HCT116 (cell line): ENCODE measurements at regions not wholly inside any gene's neighbourhood (a gene's known extent, or its start where the extent isn't known, plus 50 kb on each side); places are given as distances from the start of the nearest gene placed in this dataset.

ENCODE experiments used
- ATAC-seq: fragments of 200-7000 bp; cut with Tn5 transposase; 2 replicates; pipeline ENCODE4 v1.9.1; 2020; ENCODE audit warnings: mild to moderate bottlenecking, moderate library complexity
- BruUV-seq: library from RNA; stranded (reverse); fragments of 400-500 nt; replicated peaks from 2 replicates; lab custom pipeline; 2021; lab: Mats Ljungman, UMichigan
- CTCF ChIA-PET: fragments of 300-600 bp; sonication (Branson Sonifier 250); formaldehyde crosslinking; loops from one replicate; lab custom pipeline; 2021; ENCODE audit warnings: antibody characterized with exemption; lab: Charles Lee
- POLR2A ChIA-PET: fragments of 300-600, 350-600 bp; sonication (Branson Sonifier 250); formaldehyde crosslinking; loops from one replicate; lab custom pipeline; 2021; ENCODE audit warnings: antibody characterized with exemption; lab: Charles Lee
- RAD21 ChIA-PET, 2 experiments: fragments of 300-600 bp; sonication (Branson Sonifier 250); formaldehyde crosslinking; loops; one replicate each; lab custom pipeline; 2023; ENCODE audit warnings: low total read pairs in 2 of 2; ENCODE audit not compliant: uncharacterized antibody in 2 of 2, unreplicated experiment in 2 of 2, low non-redundant PET in 1 of 2; lab: Charles Lee
- DNase-seq: peaks from one replicate; pipeline ENCODE4 v3.0.0-alpha.2; 2010; ENCODE audit warnings: low read depth, low spot score
- H2AFZ ChIP-seq: fragments of 200-600 bp; shearing (Covaris generic), sonication (generic); 2 replicates; pipeline ENCODE4 v1.6.1; 2017; ENCODE audit warnings: low read depth, mixed run types, mixed read lengths, antibody characterized with exemption, low read length; ENCODE audit not compliant: poor library complexity, severe bottlenecking
- H3K27ac ChIP-seq: 2 replicates; pipeline ENCODE4 v1.5.1; 2012; ENCODE audit warnings: low read depth, low read length
- H3K27me3 ChIP-seq: fragments of 200-600 bp; sonication (generic); 2 replicates; pipeline ENCODE4 v1.6.1; 2016; ENCODE audit warnings: mixed run types, low read length, mixed read lengths; ENCODE audit not compliant: insufficient read depth
- H3K36me3 ChIP-seq, 2 experiments: fragments of 200-500 bp in 1 of 2; fragments of 200-600 bp in 1 of 2; sonication (Bioruptor generic) in 1 of 2; sonication (generic) in 1 of 2; 2 replicates each; pipeline versions ENCODE4 v1.5.1 to v1.6.1; 2014 to 2016; ENCODE audit warnings: low read length in 2 of 2, inconsistent platforms in 1 of 2, mixed read lengths in 1 of 2, mixed run types in 1 of 2; ENCODE audit not compliant: insufficient read depth in 2 of 2, control insufficient read depth in 1 of 2
- H3K4me1 ChIP-seq, 2 experiments: fragments of 200-600 bp in 1 of 2; sonication (generic) in 1 of 2; 2 replicates each; pipeline versions ENCODE4 v1.5.1 to v1.6.1; 2012 to 2017; ENCODE audit warnings: low read length in 2 of 2, inconsistent platforms in 1 of 2, mild to moderate bottlenecking in 1 of 2, mixed read lengths in 1 of 2, mixed run types in 1 of 2, moderate library complexity in 1 of 2; ENCODE audit not compliant: insufficient read depth in 2 of 2, control insufficient read depth in 1 of 2
- H3K4me2 ChIP-seq: fragments of 200-600 bp; sonication (generic); 2 replicates; pipeline ENCODE4 v1.6.1; 2017; ENCODE audit warnings: mixed run types, low read length, mixed read lengths
- H3K4me3 ChIP-seq, 2 experiments: fragments of 200-600 bp in 1 of 2; sonication (generic) in 1 of 2; replicated peaks in 1 of 2; 2 replicates each; pipeline ENCODE4 v1.5.1; 2011 to 2016; ENCODE audit warnings: low read length in 2 of 2, control low read depth in 1 of 2, low read depth in 1 of 2, mild to moderate bottlenecking in 1 of 2, mixed read lengths in 1 of 2, mixed run types in 1 of 2
- H3K79me2 ChIP-seq: fragments of 200-600 bp; sonication (generic); 2 replicates; pipeline ENCODE4 v1.6.1; 2017; ENCODE audit warnings: mild to moderate bottlenecking, mixed run types, low read length, moderate library complexity, mixed read lengths; ENCODE audit not compliant: insufficient read depth
- H3K9ac ChIP-seq: fragments of 200-600 bp; sonication (generic); 2 replicates; pipeline ENCODE4 v1.6.1; 2016; ENCODE audit warnings: low read length, mixed read lengths
- H3K9me2 ChIP-seq: fragments of 200-600 bp; sonication (generic), shearing (Covaris generic); 2 replicates; pipeline ENCODE4 v1.6.1; 2017; ENCODE audit warnings: mixed run types, mild to moderate bottlenecking, moderate library complexity; ENCODE audit not compliant: insufficient read depth
- H3K9me3 ChIP-seq, 2 experiments: fragments of 200-500 bp in 1 of 2; fragments of 200-600 bp in 1 of 2; sonication (Bioruptor generic) in 1 of 2; sonication (generic) in 1 of 2; 2 replicates each; pipeline ENCODE4 v1.6.1; 2014 to 2017; ENCODE audit warnings: low read length in 2 of 2, mixed read lengths in 2 of 2, inconsistent platforms in 1 of 2, low read depth in 1 of 2, mild to moderate bottlenecking in 1 of 2, mixed run types in 1 of 2, moderate library complexity in 1 of 2; ENCODE audit not compliant: control insufficient read depth in 1 of 2, insufficient read depth in 1 of 2
- H4K20me1 ChIP-seq: fragments of 200-600 bp; sonication (generic), shearing (Covaris generic); 2 replicates; pipeline ENCODE4 v1.6.1; 2017; ENCODE audit warnings: mixed run types, mild to moderate bottlenecking, moderate library complexity; ENCODE audit not compliant: insufficient read depth
- CEBPB ChIP-seq: IDR thresholded peaks from 2 replicates; pipeline ENCODE4 v1.6.1; 2012; ENCODE audit warnings: low read depth
- EZH2 ChIP-seq: fragments of 200-600 bp; sonication (generic); IDR thresholded peaks from 2 replicates; pipeline ENCODE4 v1.6.1; 2017; ENCODE audit warnings: antibody characterized with exemption, mixed run types
- EZH2phosphoT487 ChIP-seq: fragments of 200-600 bp; IDR thresholded peaks from 2 replicates; pipeline ENCODE4 v1.6.1; 2018; ENCODE audit warnings: antibody characterized with exemption, borderline replicate concordance
- JUND ChIP-seq: IDR thresholded peaks from 2 replicates; pipeline ENCODE4 v1.6.1; 2012
- POLR2A ChIP-seq: IDR thresholded peaks from 2 replicates; pipeline ENCODE4 v1.7.0; 2011; ENCODE audit warnings: borderline replicate concordance; ENCODE audit not compliant: insufficient read depth, insufficient read length; ENCODE audit errors: extremely low read depth
- RAD21 ChIP-seq: IDR thresholded peaks from 2 replicates; pipeline ENCODE4 v1.6.1; 2012; ENCODE audit warnings: low read depth, mild to moderate bottlenecking
- SIN3A ChIP-seq: IDR thresholded peaks from 2 replicates; pipeline ENCODE4 v1.6.1; 2012; ENCODE audit warnings: low read depth
- SRF ChIP-seq: IDR thresholded peaks from 2 replicates; pipeline ENCODE4 v1.6.1; 2012; ENCODE audit warnings: low read depth
- TCF7L2 ChIP-seq: IDR thresholded peaks from 2 replicates; pipeline ENCODE4 v1.7.0; 2011; ENCODE audit warnings: borderline replicate concordance, inconsistent platforms; ENCODE audit not compliant: insufficient read depth, insufficient read length; ENCODE audit errors: extremely low read depth
- ZFX ChIP-seq: fragments of 450-650 bp; IDR thresholded peaks from 2 replicates; pipeline ENCODE4 v1.6.1; 2017
- ZNF274 ChIP-seq: fragments of 200-500 bp; sonication (Bioruptor generic); IDR thresholded peaks from 2 replicates; pipeline ENCODE4 v1.6.1; 2014; ENCODE audit warnings: mild to moderate bottlenecking, low read depth, low read length, inconsistent platforms
- intact Hi-C: fragments of 100-400 bp; cut with micrococcal nuclease; formaldehyde crosslinking; loops from 2 replicates; pipeline ENCODE4 v1.10.0; 2022
- TF ChIP-seq, protein P1 (sequence below): IDR thresholded peaks from 2 replicates; pipeline ENCODE4 v1.6.1; 2012; ENCODE audit warnings: low read depth

DNA sequence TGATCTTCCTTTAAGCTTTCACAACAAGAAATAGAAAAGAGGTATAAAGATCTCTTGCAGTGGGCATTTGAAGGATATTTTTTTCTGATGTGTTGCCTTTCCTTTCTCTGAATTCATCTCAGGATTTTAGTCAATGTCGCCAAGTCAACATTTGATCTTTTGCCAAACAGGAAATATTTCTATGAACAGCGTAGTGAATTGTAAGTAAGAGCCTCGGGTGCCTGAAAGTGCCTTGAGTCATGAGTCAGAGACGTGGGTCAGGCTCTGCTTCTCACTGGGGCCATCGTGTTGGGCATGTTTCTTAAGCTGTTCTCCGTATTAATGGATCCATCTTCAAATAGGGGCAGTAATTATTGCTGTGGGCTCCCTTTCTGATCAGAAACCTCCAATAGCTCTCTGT lies 471.4 kb upstream of the AMELY start:
- Histone ChIP-seq H3K9ac (no peak overlapping the region), H3K4me3 (no peak overlapping the region), H4K20me1 (no peaks in the 10 kb centered on the region), H3K9me3 (no peaks in the 10 kb centered on the region), H3K4me1 (no peaks in the 10 kb centered on the region), H3K27me3 (no peaks in the 10 kb centered on the region), H3K4me2 (no peak overlapping the region), H3K79me2 (no peaks in the 10 kb centered on the region), H3K27ac (no peak overlapping the region), H3K36me3 (no peaks in the 10 kb centered on the region), H2AFZ (no peak overlapping the region), H3K9me2 (no peaks in the 10 kb centered on the region)
- TF ChIP-seq EZH2phosphoT487 (no peak), POLR2A (no peak), CEBPB (no peak), SRF (no peak), ZFX (no peak), ZNF274 (no peak), EZH2 (no peak), TCF7L2 (no peak), RAD21 (no peak), JUND (no peak), SIN3A (no peak)
- TF ChIP-seq, protein P1, sequence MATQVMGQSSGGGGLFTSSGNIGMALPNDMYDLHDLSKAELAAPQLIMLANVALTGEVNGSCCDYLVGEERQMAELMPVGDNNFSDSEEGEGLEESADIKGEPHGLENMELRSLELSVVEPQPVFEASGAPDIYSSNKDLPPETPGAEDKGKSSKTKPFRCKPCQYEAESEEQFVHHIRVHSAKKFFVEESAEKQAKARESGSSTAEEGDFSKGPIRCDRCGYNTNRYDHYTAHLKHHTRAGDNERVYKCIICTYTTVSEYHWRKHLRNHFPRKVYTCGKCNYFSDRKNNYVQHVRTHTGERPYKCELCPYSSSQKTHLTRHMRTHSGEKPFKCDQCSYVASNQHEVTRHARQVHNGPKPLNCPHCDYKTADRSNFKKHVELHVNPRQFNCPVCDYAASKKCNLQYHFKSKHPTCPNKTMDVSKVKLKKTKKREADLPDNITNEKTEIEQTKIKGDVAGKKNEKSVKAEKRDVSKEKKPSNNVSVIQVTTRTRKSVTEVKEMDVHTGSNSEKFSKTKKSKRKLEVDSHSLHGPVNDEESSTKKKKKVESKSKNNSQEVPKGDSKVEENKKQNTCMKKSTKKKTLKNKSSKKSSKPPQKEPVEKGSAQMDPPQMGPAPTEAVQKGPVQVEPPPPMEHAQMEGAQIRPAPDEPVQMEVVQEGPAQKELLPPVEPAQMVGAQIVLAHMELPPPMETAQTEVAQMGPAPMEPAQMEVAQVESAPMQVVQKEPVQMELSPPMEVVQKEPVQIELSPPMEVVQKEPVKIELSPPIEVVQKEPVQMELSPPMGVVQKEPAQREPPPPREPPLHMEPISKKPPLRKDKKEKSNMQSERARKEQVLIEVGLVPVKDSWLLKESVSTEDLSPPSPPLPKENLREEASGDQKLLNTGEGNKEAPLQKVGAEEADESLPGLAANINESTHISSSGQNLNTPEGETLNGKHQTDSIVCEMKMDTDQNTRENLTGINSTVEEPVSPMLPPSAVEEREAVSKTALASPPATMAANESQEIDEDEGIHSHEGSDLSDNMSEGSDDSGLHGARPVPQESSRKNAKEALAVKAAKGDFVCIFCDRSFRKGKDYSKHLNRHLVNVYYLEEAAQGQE, result no peak
- no peak for DNase-seq
- ChIA-PET RAD21 (no interaction called here), CTCF (no interaction called here), POLR2A (no interaction called here)
- BruUV-seq, result no TSS peak
- no peak for ATAC-seq
- intact Hi-C loops, result no loop called here
